ENCODE measurements at regions not wholly inside any gene's neighbourhood (a gene's known extent, or its start where the extent isn't known, plus 50 kb on each side); places are given as distances from the start of the nearest gene placed in this dataset.
"Not testable (repeated sequence)": the region's sequence is repeated elsewhere in the genome, so short reads cannot be mapped to it uniquely, and the experiment has no call there.

DNA sequence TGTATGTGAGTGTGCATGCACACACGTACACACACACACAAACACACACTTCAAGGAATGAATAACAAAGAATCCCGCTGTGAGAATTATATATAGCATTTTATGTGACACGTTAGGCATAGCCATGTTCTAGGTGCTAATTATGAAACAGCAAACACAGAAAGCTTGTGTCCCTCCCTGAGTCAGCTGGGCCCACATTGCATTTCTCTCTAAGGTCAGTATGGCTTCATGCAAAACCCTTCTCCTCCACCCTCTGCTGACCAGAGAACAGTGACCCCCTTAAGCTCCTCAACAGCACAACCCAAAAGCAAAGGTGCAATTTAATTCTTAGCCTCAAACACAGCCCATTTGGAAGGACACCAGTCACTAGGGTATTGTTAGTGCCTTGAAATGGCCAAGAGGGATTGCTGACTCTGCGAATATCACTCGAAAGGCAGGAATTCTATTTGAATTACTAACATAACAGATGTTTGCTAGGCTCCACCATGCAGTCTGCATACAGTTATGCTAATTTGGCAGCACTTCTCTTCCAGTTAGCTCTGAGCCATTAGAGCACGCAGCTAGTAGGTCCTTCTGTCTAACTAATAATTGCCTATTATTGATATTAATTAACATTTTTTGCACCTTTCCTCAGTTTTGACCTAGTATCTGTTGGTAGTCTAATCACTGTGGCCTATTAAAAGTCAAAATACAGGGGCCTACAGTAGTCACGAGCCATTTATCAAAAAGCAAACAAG is 149.0 kb downstream of the LNPK start:
- DNase-seq (ENCODE audit: low read depth) = no peak
- Histone ChIP-seq H3K4me3 (ENCODE audit: low read depth, low read length) (no peak overlapping the region), H3K27me3 (ENCODE audit: control insufficient read depth, insufficient read depth, low read length) (no peaks in the 10 kb centered on the region), H3K36me3 (ENCODE audit: control insufficient read depth, insufficient read depth, low read length) (no peaks in the 10 kb centered on the region)
- TF ChIP-seq, protein P1, sequence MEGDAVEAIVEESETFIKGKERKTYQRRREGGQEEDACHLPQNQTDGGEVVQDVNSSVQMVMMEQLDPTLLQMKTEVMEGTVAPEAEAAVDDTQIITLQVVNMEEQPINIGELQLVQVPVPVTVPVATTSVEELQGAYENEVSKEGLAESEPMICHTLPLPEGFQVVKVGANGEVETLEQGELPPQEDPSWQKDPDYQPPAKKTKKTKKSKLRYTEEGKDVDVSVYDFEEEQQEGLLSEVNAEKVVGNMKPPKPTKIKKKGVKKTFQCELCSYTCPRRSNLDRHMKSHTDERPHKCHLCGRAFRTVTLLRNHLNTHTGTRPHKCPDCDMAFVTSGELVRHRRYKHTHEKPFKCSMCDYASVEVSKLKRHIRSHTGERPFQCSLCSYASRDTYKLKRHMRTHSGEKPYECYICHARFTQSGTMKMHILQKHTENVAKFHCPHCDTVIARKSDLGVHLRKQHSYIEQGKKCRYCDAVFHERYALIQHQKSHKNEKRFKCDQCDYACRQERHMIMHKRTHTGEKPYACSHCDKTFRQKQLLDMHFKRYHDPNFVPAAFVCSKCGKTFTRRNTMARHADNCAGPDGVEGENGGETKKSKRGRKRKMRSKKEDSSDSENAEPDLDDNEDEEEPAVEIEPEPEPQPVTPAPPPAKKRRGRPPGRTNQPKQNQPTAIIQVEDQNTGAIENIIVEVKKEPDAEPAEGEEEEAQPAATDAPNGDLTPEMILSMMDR (IDR thresholded peaks at IDR 0.05; ENCODE audit: insufficient read depth, low read length, poor library complexity, severe bottlenecking) = no peak

DNA sequence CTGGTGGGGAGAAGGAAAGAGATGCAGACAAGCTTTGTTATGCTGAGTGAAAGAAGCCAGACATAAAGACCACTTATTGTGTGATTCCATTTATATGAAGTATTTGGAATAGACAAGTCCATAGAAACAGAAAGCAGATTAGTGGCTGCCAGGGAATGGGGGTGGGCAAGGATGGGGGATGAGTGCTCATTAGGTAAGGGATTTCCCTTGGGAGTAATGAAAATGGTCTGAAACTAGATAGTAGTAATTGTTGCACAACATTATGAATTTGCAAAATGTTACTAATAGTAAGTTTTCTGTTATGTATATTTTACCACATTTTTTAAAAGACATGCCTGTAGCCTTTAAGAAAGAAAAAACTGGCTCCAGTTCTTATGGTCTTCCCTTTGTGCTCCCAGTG is 154.9 kb downstream of the LNPK start:
- Histone ChIP-seq H3K27me3 (ENCODE audit: control insufficient read depth, insufficient read depth, low read length) (no peaks in the 10 kb centered on the region), H3K36me3 (ENCODE audit: control insufficient read depth, insufficient read depth, low read length) (no peaks in the 10 kb centered on the region), H3K4me3 (ENCODE audit: low read depth, low read length) (no peak overlapping the region)
- TF ChIP-seq, protein P1 (IDR thresholded peaks at IDR 0.05; ENCODE audit: insufficient read depth, low read length, poor library complexity, severe bottlenecking) = no peak
- no peak for DNase-seq (ENCODE audit: low read depth)

DNA sequence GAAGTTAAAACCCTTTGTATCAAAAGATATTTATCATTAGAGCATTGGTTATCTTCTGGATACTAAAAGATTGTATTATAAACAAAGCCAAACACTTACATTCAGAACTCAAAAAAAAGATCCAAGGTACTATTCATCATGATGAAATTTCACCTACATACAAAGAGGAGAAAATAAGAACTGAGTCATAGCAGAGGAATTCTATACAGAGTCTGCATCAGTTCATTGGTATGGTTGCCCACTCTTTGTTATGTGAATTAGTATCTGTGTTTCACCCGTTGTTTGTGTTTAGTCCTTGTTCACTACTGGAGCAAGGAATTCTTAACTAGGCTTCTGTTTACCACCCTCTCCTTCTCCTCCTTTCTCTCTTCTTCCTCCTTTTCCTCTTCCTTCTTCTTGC is 157.9 kb downstream of the LNPK start:
- peak; percentile 34 for DNase-seq (ENCODE audit: low read depth)
- no peak overlapping the region for H3K4me3 ChIP-seq (ENCODE audit: low read depth, low read length)
- TF ChIP-seq, protein P1 (IDR thresholded peaks at IDR 0.05; ENCODE audit: insufficient read depth, low read length, poor library complexity, severe bottlenecking) = no peak
- no peaks in the 10 kb centered on the region for H3K27me3 ChIP-seq (ENCODE audit: control insufficient read depth, insufficient read depth, low read length)
- no peaks in the 10 kb centered on the region for H3K36me3 ChIP-seq (ENCODE audit: control insufficient read depth, insufficient read depth, low read length)

DNA sequence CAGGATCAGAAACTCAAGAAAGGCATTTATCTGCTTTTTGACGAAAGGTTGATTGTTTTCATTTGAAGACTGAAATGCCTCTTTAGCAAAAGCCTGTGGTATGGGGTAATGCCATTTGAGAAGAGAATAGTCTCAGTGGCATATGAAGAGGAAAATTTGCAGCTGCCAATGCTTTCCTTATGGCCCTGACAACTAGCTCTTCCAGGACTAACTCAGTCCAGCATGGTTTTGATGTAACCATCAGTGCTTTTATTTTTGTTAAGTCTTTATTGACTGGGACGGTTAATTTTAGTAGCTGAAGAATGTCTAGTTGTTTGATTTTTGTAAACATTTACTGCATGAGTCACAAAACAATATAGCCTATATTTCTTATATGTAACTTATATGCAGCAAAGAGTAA is 158.4 kb downstream of the LNPK start:
- H3K4me3 ChIP-seq (ENCODE audit: low read depth, low read length) = no peak overlapping the region
- DNase-seq (ENCODE audit: low read depth) = no peak
- H3K27me3 ChIP-seq (ENCODE audit: control insufficient read depth, insufficient read depth, low read length) = no peaks in the 10 kb centered on the region
- TF ChIP-seq, protein P1 (IDR thresholded peaks at IDR 0.05; ENCODE audit: insufficient read depth, low read length, poor library complexity, severe bottlenecking) = no peak
- no peaks in the 10 kb centered on the region for H3K36me3 ChIP-seq (ENCODE audit: control insufficient read depth, insufficient read depth, low read length)

DNA sequence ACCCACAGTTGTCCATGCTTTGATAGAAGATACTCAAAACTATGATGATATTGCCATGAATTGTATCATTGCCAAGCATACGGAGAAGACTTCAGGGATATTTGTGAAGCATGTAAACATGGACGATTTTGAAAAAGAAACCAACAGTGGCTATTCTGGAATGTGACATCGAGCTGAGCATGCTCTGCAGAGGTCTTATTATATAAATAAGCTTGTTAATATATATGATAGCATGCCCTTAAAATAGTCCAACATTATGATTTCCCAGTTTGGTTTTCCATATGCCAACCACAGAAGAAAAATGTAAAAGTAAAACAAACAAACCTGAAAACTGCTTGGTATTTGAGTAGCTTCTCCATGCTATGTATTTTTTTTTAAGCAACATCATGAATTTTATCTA is 159.1 kb downstream of the LNPK start:
- no peak overlapping the region for H3K4me3 ChIP-seq (ENCODE audit: low read depth, low read length)
- no peaks in the 10 kb centered on the region for H3K36me3 ChIP-seq (ENCODE audit: control insufficient read depth, insufficient read depth, low read length)
- TF ChIP-seq, protein P1 (IDR thresholded peaks at IDR 0.05; ENCODE audit: insufficient read depth, low read length, poor library complexity, severe bottlenecking) = no peak
- DNase-seq (ENCODE audit: low read depth) = no peak
- H3K27me3 ChIP-seq (ENCODE audit: control insufficient read depth, insufficient read depth, low read length) = no peaks in the 10 kb centered on the region

DNA sequence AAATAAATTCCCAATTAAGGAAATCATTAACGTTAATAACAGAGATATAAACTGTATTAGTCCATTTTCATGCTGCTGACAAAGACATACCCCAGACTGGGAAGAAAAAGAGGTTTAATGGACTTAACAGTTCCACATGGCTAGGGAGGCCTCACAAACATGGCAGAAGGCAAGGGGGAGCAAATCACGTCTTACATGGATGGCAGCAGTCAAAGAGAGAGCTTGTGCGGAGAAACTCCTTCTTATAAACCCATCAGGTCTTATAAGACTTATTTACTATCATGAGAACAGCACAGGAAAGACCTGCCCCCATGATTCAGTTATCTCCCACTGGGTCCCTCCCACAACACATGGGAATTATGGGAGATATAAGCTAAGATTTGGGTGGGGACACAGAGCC is 161.3 kb downstream of the LNPK start:
- not testable (repeated sequence) for H3K4me3 ChIP-seq (ENCODE audit: low read depth, low read length); DNase-seq (ENCODE audit: low read depth); H3K36me3 ChIP-seq (ENCODE audit: control insufficient read depth, insufficient read depth, low read length); H3K27me3 ChIP-seq (ENCODE audit: control insufficient read depth, insufficient read depth, low read length)
